ENCODE measurements at regions not wholly inside any gene's neighbourhood (a gene's known extent, or its start where the extent isn't known, plus 50 kb on each side); places are given as distances from the start of the nearest gene placed in this dataset.

DNA sequence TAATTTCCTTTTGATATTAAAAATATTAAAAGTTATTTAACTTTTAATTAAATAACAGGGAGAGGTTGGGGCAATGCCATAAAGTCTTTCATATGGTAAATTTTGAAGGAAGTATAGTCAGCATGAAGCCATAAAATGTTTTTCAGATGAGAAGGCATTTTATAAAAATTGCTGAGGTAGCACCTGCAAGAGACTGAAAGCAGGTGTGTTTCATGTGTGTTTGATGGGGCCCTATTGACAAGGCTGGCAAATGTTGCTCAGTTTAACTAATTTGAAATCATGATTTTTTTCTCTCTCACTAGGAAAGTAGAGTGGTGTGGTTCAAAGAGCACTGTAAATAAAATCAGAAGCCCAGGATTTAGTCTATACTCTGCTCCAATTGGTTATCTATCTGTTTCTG, 805.8 kb upstream of the C9orf72 start:
- Mint-ChIP-seq H3K4me3 (no peak overlapping the region), H3K27ac (peak overlapping the region in 1 of 3 experiments; percentile 83), H3K9me3 (no peaks in the 10 kb centered on the region), H3K4me1 (peaks cover 16% of the 10 kb centered on the region), H3K36me3 (ENCODE audit: low read depth) (no peaks in the 10 kb centered on the region), H3K27me3 (ENCODE audit: low read depth) (no peaks in the 10 kb centered on the region)
- TF ChIP-seq, protein P1, sequence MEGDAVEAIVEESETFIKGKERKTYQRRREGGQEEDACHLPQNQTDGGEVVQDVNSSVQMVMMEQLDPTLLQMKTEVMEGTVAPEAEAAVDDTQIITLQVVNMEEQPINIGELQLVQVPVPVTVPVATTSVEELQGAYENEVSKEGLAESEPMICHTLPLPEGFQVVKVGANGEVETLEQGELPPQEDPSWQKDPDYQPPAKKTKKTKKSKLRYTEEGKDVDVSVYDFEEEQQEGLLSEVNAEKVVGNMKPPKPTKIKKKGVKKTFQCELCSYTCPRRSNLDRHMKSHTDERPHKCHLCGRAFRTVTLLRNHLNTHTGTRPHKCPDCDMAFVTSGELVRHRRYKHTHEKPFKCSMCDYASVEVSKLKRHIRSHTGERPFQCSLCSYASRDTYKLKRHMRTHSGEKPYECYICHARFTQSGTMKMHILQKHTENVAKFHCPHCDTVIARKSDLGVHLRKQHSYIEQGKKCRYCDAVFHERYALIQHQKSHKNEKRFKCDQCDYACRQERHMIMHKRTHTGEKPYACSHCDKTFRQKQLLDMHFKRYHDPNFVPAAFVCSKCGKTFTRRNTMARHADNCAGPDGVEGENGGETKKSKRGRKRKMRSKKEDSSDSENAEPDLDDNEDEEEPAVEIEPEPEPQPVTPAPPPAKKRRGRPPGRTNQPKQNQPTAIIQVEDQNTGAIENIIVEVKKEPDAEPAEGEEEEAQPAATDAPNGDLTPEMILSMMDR (IDR thresholded peaks at IDR 0.05; ENCODE audit: unreplicated experiment in 3 of 3): no peak

DNA sequence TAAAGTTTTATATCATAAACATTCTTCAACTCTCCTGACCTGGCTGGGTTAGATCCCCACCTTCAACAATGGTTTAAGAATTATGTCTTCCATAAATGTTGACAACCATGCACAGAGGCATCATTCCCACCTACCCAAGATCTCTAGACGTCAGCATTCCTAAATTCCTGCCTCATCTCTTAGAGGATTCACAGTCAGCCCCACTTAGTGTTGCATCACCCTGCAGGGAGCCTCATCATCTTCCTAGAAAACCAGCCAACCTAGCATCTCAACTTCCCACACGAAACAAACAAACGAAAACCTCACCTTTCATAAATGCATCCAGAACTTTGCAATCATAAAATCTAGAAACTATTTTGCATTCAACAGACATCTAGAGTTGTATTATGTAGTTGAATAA, 816.1 kb upstream of the C9orf72 start:
- peaks cover 4% of the 10 kb centered on the region for H3K9me3 Mint-ChIP-seq
- peaks cover 5% of the 10 kb centered on the region for H3K4me1 Mint-ChIP-seq
- H3K36me3 Mint-ChIP-seq (ENCODE audit: low read depth): no peaks in the 10 kb centered on the region
- TF ChIP-seq, protein P1 (IDR thresholded peaks at IDR 0.05; ENCODE audit: unreplicated experiment in 3 of 3): no peak
- H3K27me3 Mint-ChIP-seq (ENCODE audit: low read depth): no peaks in the 10 kb centered on the region
- no peak overlapping the region for H3K27ac Mint-ChIP-seq
- no peak overlapping the region for H3K4me3 Mint-ChIP-seq

GRCh38 chr9:28394774-28395173, 821.5 kb upstream of the C9orf72 start:
- no peaks in the 10 kb centered on the region for H3K36me3 Mint-ChIP-seq (ENCODE audit: low read depth)
- no peaks in the 10 kb centered on the region for H3K4me1 Mint-ChIP-seq
- no peaks in the 10 kb centered on the region for H3K9me3 Mint-ChIP-seq
- H3K4me3 Mint-ChIP-seq: no peak overlapping the region
- H3K27ac Mint-ChIP-seq: no peak overlapping the region
- TF ChIP-seq, protein P1 (IDR thresholded peaks at IDR 0.05; ENCODE audit: unreplicated experiment in 3 of 3): no peak
- H3K27me3 Mint-ChIP-seq (ENCODE audit: low read depth): no peaks in the 10 kb centered on the region

DNA sequence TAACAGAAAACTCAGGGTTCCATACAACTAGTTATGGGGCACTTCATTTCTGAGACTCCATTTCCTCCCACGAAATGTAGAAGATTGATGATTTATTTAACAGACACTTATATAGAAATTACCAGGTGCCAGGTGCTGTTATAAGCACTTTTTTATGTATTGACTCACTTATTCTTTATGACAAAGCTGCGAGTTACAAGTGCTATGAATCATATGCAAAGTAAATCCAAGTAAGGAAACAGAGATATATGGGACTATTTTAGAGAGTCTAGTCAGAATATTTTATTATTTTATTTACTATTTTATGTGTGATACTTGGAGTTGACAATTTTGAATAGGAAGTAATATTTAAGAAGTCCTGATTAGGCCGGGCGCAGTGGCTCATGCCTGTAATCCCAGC, 822.8 kb upstream of the C9orf72 start:
- Mint-ChIP-seq H3K36me3 (ENCODE audit: low read depth) (no peaks in the 10 kb centered on the region), H3K27me3 (ENCODE audit: low read depth) (no peaks in the 10 kb centered on the region), H3K4me3 (no peak overlapping the region), H3K4me1 (no peaks in the 10 kb centered on the region), H3K9me3 (no peaks in the 10 kb centered on the region), H3K27ac (no peak overlapping the region)
- TF ChIP-seq, protein P1 (IDR thresholded peaks at IDR 0.05; ENCODE audit: unreplicated experiment in 3 of 3): no peak

DNA sequence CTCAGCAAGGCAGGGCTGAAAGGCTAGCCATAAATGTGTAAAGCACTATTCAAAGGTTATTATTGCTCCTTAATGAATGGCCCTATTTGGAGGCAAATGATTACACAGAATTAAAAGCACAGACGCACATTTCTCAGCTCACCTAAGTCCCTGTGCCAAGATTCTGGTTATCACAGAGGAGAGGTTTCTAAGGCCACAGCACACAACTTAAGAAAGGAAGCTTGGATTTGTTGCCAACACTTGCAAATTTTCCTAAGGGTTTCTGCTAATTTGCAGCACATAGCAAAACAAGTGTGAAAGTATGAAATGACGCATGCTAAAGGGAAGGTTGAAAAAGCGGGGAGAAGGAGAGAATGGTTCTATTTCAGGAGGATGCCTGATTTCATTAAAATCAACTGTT, 834.1 kb upstream of the C9orf72 start:
- Mint-ChIP-seq H3K4me1 (peaks cover 14% of the 10 kb centered on the region), H3K4me3 (no peak overlapping the region), H3K27ac (no peak overlapping the region), H3K9me3 (no peaks in the 10 kb centered on the region), H3K36me3 (ENCODE audit: low read depth) (no peaks in the 10 kb centered on the region), H3K27me3 (ENCODE audit: low read depth) (no peaks in the 10 kb centered on the region)
- TF ChIP-seq, protein P1 (IDR thresholded peaks at IDR 0.05; ENCODE audit: unreplicated experiment in 3 of 3): no peak

DNA sequence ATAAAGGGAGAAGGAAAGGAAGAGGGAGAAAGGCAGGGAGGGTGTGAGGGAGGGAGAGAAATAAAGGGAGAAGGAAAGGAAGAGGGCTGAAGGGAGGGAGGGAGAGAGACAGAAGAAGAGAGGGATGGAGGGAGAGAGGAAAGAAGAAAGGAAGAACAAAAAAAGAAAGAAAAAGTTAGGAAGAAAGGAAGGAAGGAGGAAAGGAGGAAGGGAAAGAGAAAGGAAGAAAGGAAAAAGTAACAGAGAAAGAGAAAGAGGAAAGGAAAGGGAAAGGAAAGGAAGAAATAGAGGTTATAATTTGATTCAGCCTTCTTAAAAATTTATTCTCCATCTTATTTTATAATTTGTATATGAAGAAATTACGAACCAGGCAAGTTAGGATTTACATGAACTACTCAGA, 836.6 kb upstream of the C9orf72 start:
- Mint-ChIP-seq H3K27ac (no peak overlapping the region), H3K36me3 (ENCODE audit: low read depth) (no peaks in the 10 kb centered on the region), H3K27me3 (ENCODE audit: low read depth) (no peaks in the 10 kb centered on the region), H3K9me3 (no peaks in the 10 kb centered on the region), H3K4me1 (peaks cover 14% of the 10 kb centered on the region), H3K4me3 (no peak overlapping the region)
- TF ChIP-seq, protein P1 (IDR thresholded peaks at IDR 0.05; ENCODE audit: unreplicated experiment in 3 of 3): no peak
